Ovary (tissue), 7 donors: ENCODE measurements at regions not wholly inside any gene's neighbourhood (a gene's known extent, or its start where the extent isn't known, plus 50 kb on each side); places are given as distances from the start of the nearest gene placed in this dataset.

Source experiments
- DNase-seq, 5 donors: peaks; one replicate each; pipeline ENCODE4 v3.0.0-alpha.2; 2019 to 2020
- H3K27ac ChIP-seq, 2 donors: fragments of 200-600 bp; one replicate each; pipeline versions ENCODE4 v1.5.1 to v1.8.0; 2019 to 2022
- H3K27me3 ChIP-seq: fragments of 200-600 bp; one replicate; pipeline ENCODE4 v1.8.0; 2022
- H3K36me3 ChIP-seq: fragments of 200-600 bp; sonication (generic); one replicate; pipeline ENCODE4 v1.5.1; 2019
- H3K4me1 ChIP-seq: one replicate; pipeline ENCODE4 v1.8.1; 2013; ENCODE audit warnings: mild to moderate bottlenecking, moderate library complexity; ENCODE audit not compliant: insufficient read depth
- H3K4me3 ChIP-seq: fragments of 200-600 bp; sonication (generic); one replicate; pipeline ENCODE4 v1.5.1; 2017
- H3K9me3 ChIP-seq, 2 donors: fragments of 200-600 bp in 1 of 2; sonication (generic) in 1 of 2; one replicate each; pipeline versions ENCODE4 v1.5.1 to v1.8.1; 2013 to 2019; ENCODE audit warnings: mild to moderate bottlenecking in 1 of 2, moderate library complexity in 1 of 2
- CTCF ChIP-seq, 3 donors: fragments of 450-650 bp in 2 of 3; fragments of 200-600 bp in 1 of 3; IDR thresholded peaks; one replicate each; pipeline versions ENCODE4 v1.5.1 to v1.8.0; 2016 to 2022; ENCODE audit warnings: antibody characterized with exemption in 3 of 3, mild to moderate bottlenecking in 1 of 3
- EP300 ChIP-seq: sonication (generic); formaldehyde crosslinking; IDR thresholded peaks from one replicate; pipeline ENCODE4 v1.6.1; 2017; ENCODE audit warnings: antibody characterized with exemption
- POLR2A ChIP-seq: fragments of 450-650 bp; IDR thresholded peaks from one replicate; pipeline ENCODE4 v1.6.1; 2017; ENCODE audit warnings: antibody characterized with exemption, mild to moderate bottlenecking, moderate library complexity
- WGBS, 3 donors: extraction: QIAGEN DNeasy Blood & Tissue Kit in 1 of 3; methylation state at CpG; one replicate each; pipeline versions ENCODE4 v1.1.5 to v1.1.7; 2013 to 2017; 5-methylcytosine and 5-hydroxymethylcytosine counted together
- intact Hi-C, 4 donors: fragments of 100-400 bp; cut with DNase I; formaldehyde crosslinking; loops; one replicate each; pipeline versions ENCODE4 v1.11.0 to v1.15.1; 2022 to 2023
- donor health status: DM: no; HTN: no; CAD: no; lungs with moderate emphysema.
- donor health status: DM: no; HTN: no; CAD: no.
- donor health status: Bipolar disorder and iron deficiency.
- donor health status: DM: no; HTN: no; CAD: no.
- donor health status: DM: yes; HTN: yes; CAD: no.

GRCh38 chr12:19718401-19718800 is 279.1 kb downstream of the AEBP2 start:
- H3K4me3 ChIP-seq: no peak overlapping the region
- DNase-seq: no peak
- TF ChIP-seq CTCF (IDR thresholded peaks at IDR 0.05) (no peak), POLR2A (no peak), EP300 (no peak)
- H3K9me3 ChIP-seq: no peaks in the 10 kb centered on the region
- no peaks in the 10 kb centered on the region for H3K27me3 ChIP-seq
- H3K27ac ChIP-seq: no peak overlapping the region
- 57 to 80% (median 78%) methylated on average over 2 of the region's 2 CpGs for WGBS, 3 donors
- no peaks in the 10 kb centered on the region for H3K4me1 ChIP-seq
- intact Hi-C loops: no loop called here
- no peaks in the 10 kb centered on the region for H3K36me3 ChIP-seq

DNA sequence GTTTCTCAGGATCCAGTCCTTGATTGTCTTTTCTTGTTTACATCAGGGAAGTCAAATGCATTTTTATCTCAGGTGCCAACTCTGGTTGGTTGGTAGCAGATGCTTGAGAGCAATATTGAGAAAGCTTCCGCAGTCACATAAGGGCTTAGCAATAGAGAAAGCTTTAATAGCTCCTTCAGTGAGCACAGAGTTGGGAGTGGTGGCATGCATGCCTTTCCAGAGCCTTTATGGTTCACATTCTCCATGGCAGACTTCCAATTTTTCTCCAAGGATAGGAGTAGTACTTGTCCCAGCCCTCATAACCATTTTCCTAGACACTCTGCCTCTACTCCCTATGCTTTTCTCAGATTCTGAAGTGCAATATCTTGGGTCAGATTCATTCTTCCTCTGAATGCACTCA is 280.4 kb downstream of the AEBP2 start:
- Histone ChIP-seq H3K4me3 (no peak overlapping the region), H3K36me3 (no peaks in the 10 kb centered on the region), H3K9me3 (no peaks in the 10 kb centered on the region), H3K27ac (no peak overlapping the region), H3K4me1 (no peaks in the 10 kb centered on the region), H3K27me3 (no peaks in the 10 kb centered on the region)
- WGBS, 3 donors: 88 to 100% (median 96%) methylated on average over 1 of the region's 1 CpG
- intact Hi-C loops: no loop called here
- DNase-seq: no peak
- TF ChIP-seq EP300: no peak
- no peak for TF ChIP-seq CTCF (IDR thresholded peaks at IDR 0.05)
- TF ChIP-seq POLR2A: no peak

DNA sequence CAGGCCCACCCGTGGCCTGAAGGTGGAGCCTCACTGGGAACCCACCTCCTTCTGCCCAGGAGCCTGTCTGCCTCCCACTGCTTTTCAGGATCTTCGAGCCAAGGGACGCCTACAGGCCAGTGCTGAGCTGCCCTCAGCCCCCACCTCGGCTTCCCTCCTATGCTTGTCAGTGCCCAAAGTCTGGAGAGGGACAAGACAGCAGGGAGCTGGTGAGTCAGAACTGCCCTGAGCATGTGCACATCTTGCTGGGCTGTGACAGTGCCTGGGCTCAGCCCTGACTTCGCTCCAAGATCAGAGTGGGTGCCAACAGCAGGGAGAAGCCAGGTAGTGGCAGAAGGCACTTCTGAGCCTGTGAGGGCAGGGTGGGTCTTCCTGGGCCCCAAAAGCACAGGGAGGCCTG is 286.8 kb downstream of the AEBP2 start:
- Histone ChIP-seq H3K4me3 (no peak overlapping the region), H3K4me1 (no peaks in the 10 kb centered on the region), H3K27me3 (no peaks in the 10 kb centered on the region), H3K36me3 (no peaks in the 10 kb centered on the region), H3K9me3 (no peaks in the 10 kb centered on the region), H3K27ac (no peak overlapping the region)
- no peak for TF ChIP-seq EP300
- no peak for TF ChIP-seq CTCF (IDR thresholded peaks at IDR 0.05)
- TF ChIP-seq POLR2A: no peak
- DNase-seq: no peak
- 93 to 98% (median 94%) methylated on average over 5 of the region's 5 CpGs for WGBS, 3 donors
- intact Hi-C loops: no loop called here

DNA sequence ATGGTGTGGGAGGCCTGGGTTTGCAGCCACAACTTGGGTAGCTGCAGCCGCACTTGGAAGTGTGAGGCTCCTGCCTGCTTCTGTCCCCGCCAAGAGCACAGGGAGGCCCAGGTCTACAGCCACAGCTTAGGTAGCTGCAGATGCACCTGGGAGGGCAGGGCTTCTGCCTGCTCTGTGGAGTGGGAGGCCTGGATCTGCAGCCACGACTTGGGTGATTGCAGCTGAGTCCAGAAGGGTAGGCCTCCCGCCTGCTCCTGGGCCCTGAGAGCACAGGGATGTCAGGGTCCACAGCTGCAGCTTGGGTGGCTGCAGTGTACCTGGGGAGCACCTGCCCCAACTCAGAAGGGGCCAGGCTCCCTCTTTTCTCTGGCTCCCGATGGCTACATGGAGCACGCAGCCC is 287.3 kb downstream of the AEBP2 start:
- Histone ChIP-seq H3K4me1 (no peaks in the 10 kb centered on the region), H3K36me3 (no peaks in the 10 kb centered on the region), H3K27ac (no peak overlapping the region), H3K27me3 (no peaks in the 10 kb centered on the region), H3K4me3 (no peak overlapping the region), H3K9me3 (no peaks in the 10 kb centered on the region)
- 94 to 97% (median 96%) methylated on average over 5 to 6 of the region's 6 CpGs for WGBS, 3 donors
- no peak for TF ChIP-seq POLR2A
- intact Hi-C loops: no loop called here
- DNase-seq: no peak

DNA sequence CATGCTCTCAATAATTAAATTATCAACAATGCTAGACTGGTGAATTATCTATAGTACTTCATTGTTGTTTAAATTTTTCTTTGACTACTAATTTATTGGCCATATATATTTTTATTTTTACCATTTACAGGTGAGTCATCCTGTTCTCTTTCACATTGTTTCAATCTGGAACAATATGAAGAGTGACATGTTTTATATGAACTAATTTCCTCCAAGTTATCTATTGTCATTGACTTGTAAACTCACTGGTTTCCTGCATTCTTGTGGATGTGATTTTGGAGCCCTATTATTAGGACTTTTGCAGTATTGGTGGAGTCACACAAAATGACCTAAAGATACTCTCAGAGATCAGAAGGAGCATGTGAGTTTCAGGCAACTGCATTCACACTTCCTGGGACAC is 297.7 kb downstream of the AEBP2 start:
- H3K4me1 ChIP-seq: peaks cover 2% of the 10 kb centered on the region
- no peaks in the 10 kb centered on the region for H3K27me3 ChIP-seq
- TF ChIP-seq EP300: no peak
- TF ChIP-seq POLR2A: no peak
- no peak for TF ChIP-seq CTCF (IDR thresholded peaks at IDR 0.05)
- intact Hi-C loops: no loop called here
- no peak for DNase-seq
- H3K4me3 ChIP-seq: no peak overlapping the region
- no peaks in the 10 kb centered on the region for H3K9me3 ChIP-seq
- no peak overlapping the region for H3K27ac ChIP-seq
- H3K36me3 ChIP-seq: no peaks in the 10 kb centered on the region
